Activated CD8-positive, alpha-beta T cell treated with anti-CD3 and anti-CD28 coated beads for 36 hours (primary cell): ENCODE measurements at regions not wholly inside any gene's neighbourhood (a gene's known extent, or its start where the extent isn't known, plus 50 kb on each side); places are given as distances from the start of the nearest gene placed in this dataset.

Source experiments
- ATAC-seq: fragments of 200-7000 bp; cut with Tn5 transposase; one replicate; pipeline ENCODE4 v1.10.0; 2021; ENCODE audit warnings: mild to moderate bottlenecking, moderate library complexity
- CTCF ChIA-PET: fragments of 350-600 bp; sonication (Branson Sonifier 250); formaldehyde crosslinking; loops from one replicate; lab custom pipeline; 2021; ENCODE audit warnings: antibody characterized with exemption; lab: Charles Lee
- POLR2A ChIA-PET: fragments of 350-600 bp; sonication (Branson Sonifier 250); formaldehyde crosslinking; loops from one replicate; lab custom pipeline; 2021; ENCODE audit warnings: antibody characterized with exemption; lab: Charles Lee
- DNase-seq: peaks from one replicate; pipeline ENCODE4 v3.0.0-alpha.2; 2020
- H3K27ac Mint-ChIP-seq: one replicate; pipeline ENCODE4 v1.8.0; 2021; ENCODE audit warnings: mild to moderate bottlenecking, mixed read lengths
- H3K27me3 Mint-ChIP-seq: one replicate; pipeline ENCODE4 v1.8.0; 2021; ENCODE audit warnings: mixed read lengths
- H3K36me3 Mint-ChIP-seq: one replicate; pipeline ENCODE4 v1.8.0; 2021; ENCODE audit warnings: low read depth, mixed read lengths
- H3K4me1 Mint-ChIP-seq: one replicate; pipeline ENCODE4 v1.8.0; 2021; ENCODE audit warnings: low read depth, mixed read lengths
- H3K4me3 Mint-ChIP-seq: one replicate; pipeline ENCODE4 v1.8.0; 2021; ENCODE audit warnings: mild to moderate bottlenecking, moderate library complexity, mixed read lengths
- H3K9me3 Mint-ChIP-seq: one replicate; pipeline ENCODE4 v1.8.0; 2021; ENCODE audit warnings: mixed read lengths
- CTCF ChIP-seq: fragments of 200-600 bp; IDR thresholded peaks from one replicate; pipeline ENCODE4 v1.8.0; 2022; ENCODE audit warnings: antibody characterized with exemption, mild to moderate bottlenecking
- intact Hi-C: fragments of 100-400 bp; cut with micrococcal nuclease; formaldehyde crosslinking; loops from one replicate; pipeline ENCODE4 v1.10.0; 2022

- Mint-ChIP-seq H3K27ac (no peak overlapping the region), H3K9me3 (no peaks in the 10 kb centered on the region), H3K4me3 (no peak overlapping the region), H3K36me3 (no peaks in the 10 kb centered on the region), H3K4me1 (no peaks in the 10 kb centered on the region), H3K27me3 (no peaks in the 10 kb centered on the region)
- no peak for DNase-seq
- ChIA-PET CTCF (no interaction called here), POLR2A (no interaction called here)
- intact Hi-C loops, result no loop called here
- no peak for TF ChIP-seq CTCF
- ATAC-seq, result no peak
Observed at GRCh38 chr10:90560331-90560730, 297.5 kb downstream of the HTR7 start.

GRCh38 chr10:90561666-90562065 is 296.2 kb downstream of the HTR7 start:
- ChIA-PET POLR2A (no interaction called here), CTCF (no interaction called here)
- Mint-ChIP-seq H3K36me3 (no peaks in the 10 kb centered on the region), H3K4me3 (no peak overlapping the region), H3K9me3 (no peaks in the 10 kb centered on the region), H3K4me1 (no peaks in the 10 kb centered on the region), H3K27me3 (no peaks in the 10 kb centered on the region), H3K27ac (no peak overlapping the region)
- TF ChIP-seq CTCF, result no peak
- intact Hi-C loops, result no loop called here
- ATAC-seq (no peak), DNase-seq (no peak)

- H3K9me3 Mint-ChIP-seq, result no peaks in the 10 kb centered on the region
- peaks cover 4% of the 10 kb centered on the region for H3K27me3 Mint-ChIP-seq
- POLR2A ChIA-PET, result no interaction called here
- ATAC-seq, result no peak
- TF ChIP-seq CTCF, result no peak
- CTCF ChIA-PET, result no interaction called here
- H3K27ac Mint-ChIP-seq, result no peak overlapping the region
- no peaks in the 10 kb centered on the region for H3K36me3 Mint-ChIP-seq
- no peak for DNase-seq
- H3K4me1 Mint-ChIP-seq, result no peaks in the 10 kb centered on the region
- intact Hi-C loops, result no loop called here
- H3K4me3 Mint-ChIP-seq, result no peak overlapping the region
Observed at GRCh38 chr10:90571481-90572258, 286.2 kb downstream of the HTR7 start.

- H3K4me3 Mint-ChIP-seq, result no peak overlapping the region
- no peak for TF ChIP-seq CTCF
- H3K9me3 Mint-ChIP-seq, result no peaks in the 10 kb centered on the region
- no peaks in the 10 kb centered on the region for H3K36me3 Mint-ChIP-seq
- H3K27ac Mint-ChIP-seq, result no peak overlapping the region
- CTCF ChIA-PET, result interaction anchor here (0.8 kb wide), 1 partner anchor 12 kb away, joined by 3 read pairs; no protein-coding TSS in a partner anchor
- H3K4me1 Mint-ChIP-seq, result no peaks in the 10 kb centered on the region
- H3K27me3 Mint-ChIP-seq, result peaks cover 11% of the 10 kb centered on the region
- intact Hi-C loops, result no loop called here
- ATAC-seq (no peak), DNase-seq (no peak)
- POLR2A ChIA-PET, result no interaction called here
Observed at GRCh38 chr10:90575125-90575524, 282.7 kb downstream of the HTR7 start.

GRCh38 chr10:90577569-90577968 is 280.3 kb downstream of the HTR7 start:
- Mint-ChIP-seq H3K27ac (no peak overlapping the region), H3K4me1 (no peaks in the 10 kb centered on the region), H3K9me3 (no peaks in the 10 kb centered on the region), H3K27me3 (peaks cover 11% of the 10 kb centered on the region), H3K4me3 (no peak overlapping the region), H3K36me3 (no peaks in the 10 kb centered on the region)
- intact Hi-C loops, result no loop called here
- ATAC-seq (no peak), DNase-seq (no peak)
- CTCF ChIA-PET, result no interaction called here
- no peak for TF ChIP-seq CTCF
- POLR2A ChIA-PET, result no interaction called here
